ENCODE measurements at regions not wholly inside any gene's neighbourhood (a gene's known extent, or its start where the extent isn't known, plus 50 kb on each side); places are given as distances from the start of the nearest gene placed in this dataset.

GRCh38 chr3:86388820-86389219 lies 602.1 kb downstream of the VGLL3 start:
- no peak for TF ChIP-seq CTCF (IDR thresholded peaks at IDR 0.05)
- no peak for TF ChIP-seq POLR2A (IDR thresholded peaks at IDR 0.05)

Measured in uterus (tissue), 2 donors.